Fibroblast of mammary gland (primary cell): ENCODE measurements at regions not wholly inside any gene's neighbourhood (a gene's known extent, or its start where the extent isn't known, plus 50 kb on each side); places are given as distances from the start of the nearest gene placed in this dataset.

Experiments used
- DNase-seq: peaks from one replicate; pipeline ENCODE4 v3.0.0-alpha.2; 2010; ENCODE audit warnings: low read depth
- H3K4me3 ChIP-seq: 2 replicates; pipeline ENCODE4 v1.5.1; 2011; ENCODE audit warnings: low read depth, mild to moderate bottlenecking, low read length, moderate library complexity; ENCODE audit not compliant: control insufficient read depth
- TF ChIP-seq, protein P1 (sequence below): conservative IDR thresholded peaks from 2 replicates; pipeline ENCODE4 v1.5.1; 2011; ENCODE audit warnings: low read depth, low read length, inconsistent platforms; ENCODE audit not compliant: control insufficient read depth, insufficient read depth

DNA sequence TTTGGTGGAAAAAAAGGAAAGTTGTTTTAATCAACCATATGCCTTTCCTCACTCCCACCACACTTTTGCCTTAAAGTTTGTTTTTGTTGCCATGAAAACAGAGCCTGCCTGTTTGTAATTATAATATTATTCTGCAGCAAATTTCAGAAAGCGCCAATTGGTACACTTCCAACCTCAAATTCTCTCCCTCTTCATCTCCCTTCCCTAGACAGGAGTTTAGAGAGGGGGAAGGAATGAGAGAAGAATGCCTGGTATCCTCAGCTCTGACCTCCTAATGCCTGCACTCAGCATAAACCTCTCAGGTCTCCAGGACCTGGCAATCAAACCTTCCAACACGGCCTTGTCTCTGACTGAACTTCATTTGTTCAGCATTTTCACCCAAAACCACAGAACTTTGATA is 138.4 kb upstream of the HCCS start:
- no peak for DNase-seq
- no peak overlapping the region for H3K4me3 ChIP-seq
- TF ChIP-seq, protein P1, sequence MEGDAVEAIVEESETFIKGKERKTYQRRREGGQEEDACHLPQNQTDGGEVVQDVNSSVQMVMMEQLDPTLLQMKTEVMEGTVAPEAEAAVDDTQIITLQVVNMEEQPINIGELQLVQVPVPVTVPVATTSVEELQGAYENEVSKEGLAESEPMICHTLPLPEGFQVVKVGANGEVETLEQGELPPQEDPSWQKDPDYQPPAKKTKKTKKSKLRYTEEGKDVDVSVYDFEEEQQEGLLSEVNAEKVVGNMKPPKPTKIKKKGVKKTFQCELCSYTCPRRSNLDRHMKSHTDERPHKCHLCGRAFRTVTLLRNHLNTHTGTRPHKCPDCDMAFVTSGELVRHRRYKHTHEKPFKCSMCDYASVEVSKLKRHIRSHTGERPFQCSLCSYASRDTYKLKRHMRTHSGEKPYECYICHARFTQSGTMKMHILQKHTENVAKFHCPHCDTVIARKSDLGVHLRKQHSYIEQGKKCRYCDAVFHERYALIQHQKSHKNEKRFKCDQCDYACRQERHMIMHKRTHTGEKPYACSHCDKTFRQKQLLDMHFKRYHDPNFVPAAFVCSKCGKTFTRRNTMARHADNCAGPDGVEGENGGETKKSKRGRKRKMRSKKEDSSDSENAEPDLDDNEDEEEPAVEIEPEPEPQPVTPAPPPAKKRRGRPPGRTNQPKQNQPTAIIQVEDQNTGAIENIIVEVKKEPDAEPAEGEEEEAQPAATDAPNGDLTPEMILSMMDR, result no peak

DNA sequence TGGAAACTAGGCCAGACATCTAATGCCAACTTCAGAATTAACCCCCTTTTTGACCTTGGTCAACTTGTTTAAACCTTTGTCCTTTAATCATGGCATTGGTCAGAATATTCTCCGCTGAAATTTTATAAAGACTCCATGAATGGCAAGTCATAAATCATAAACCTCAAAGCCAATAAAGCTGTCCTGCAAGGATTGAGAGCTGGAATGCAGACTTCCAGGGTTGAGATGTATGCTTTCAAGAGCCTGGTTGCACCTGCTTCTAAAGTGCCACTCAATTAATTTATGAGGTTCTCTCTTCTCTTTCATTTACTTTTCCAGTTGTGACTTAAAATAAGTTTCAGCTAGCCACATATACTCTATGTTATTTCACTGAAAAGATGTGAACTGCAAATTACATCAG is 136.2 kb upstream of the HCCS start:
- H3K4me3 ChIP-seq, result no peak overlapping the region
- TF ChIP-seq, protein P1, result no peak
- DNase-seq, result no peak

DNA sequence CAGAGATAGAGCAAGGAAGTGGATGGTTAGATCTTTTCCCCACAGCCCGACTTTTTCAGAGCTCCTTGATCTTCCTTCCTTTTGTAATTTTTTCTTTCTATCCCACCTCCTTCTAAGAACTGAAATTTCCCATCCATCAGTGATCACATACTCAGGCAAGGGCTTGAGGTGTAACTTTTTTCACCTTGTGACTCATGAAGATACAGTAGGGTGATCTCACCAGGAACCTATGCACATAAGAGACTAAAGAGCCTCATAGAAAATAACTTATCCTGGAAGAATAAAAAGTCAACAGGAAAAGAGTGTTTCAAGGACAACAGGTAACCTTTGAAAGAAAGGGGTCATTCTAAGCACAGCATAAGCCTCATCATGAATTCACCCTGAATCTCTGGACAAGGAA is 131.2 kb upstream of the HCCS start:
- TF ChIP-seq, protein P1, result no peak
- H3K4me3 ChIP-seq, result no peak overlapping the region
- DNase-seq, result no peak

DNA sequence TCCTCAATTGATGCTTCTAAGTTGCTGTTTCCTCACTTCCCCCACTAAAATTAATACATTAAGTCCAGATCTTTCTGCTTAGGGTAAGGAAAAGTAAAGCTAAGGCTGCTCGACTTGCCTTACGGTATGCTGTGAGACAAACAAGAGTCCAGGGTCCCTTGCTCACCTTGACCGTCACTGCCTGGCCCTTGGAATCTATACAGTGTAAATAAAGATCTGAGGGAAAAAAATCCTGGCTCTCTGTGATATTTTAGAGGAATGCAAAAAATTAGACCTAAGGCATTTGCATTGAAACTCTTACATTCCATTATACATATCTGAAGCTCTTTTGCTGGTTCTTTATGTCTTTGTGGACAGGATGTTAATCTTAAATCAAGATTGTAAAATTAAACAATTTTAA is 129.6 kb upstream of the HCCS start:
- TF ChIP-seq, protein P1, result no peak
- H3K4me3 ChIP-seq, result no peak overlapping the region
- no peak for DNase-seq

DNA sequence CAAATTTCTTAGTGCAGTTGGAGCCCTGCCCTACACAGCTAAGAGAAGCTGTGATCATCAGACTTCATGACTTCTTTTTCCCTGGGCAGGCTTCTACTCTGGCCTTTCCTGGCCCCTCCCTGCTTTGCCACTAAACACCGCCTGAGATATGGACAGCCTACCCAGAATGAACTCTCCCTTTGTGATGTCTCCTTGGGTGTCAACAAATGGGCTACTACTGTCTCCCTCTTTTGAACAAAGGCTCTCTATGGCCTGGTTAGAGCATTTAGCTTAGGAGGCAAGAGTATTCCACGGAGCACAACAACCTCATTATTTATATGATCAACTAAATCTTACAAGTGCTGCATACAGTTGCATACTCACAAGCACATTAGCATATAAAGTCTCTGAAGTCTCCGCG is 127.6 kb upstream of the HCCS start:
- TF ChIP-seq, protein P1, result no peak
- no peak for DNase-seq

DNA sequence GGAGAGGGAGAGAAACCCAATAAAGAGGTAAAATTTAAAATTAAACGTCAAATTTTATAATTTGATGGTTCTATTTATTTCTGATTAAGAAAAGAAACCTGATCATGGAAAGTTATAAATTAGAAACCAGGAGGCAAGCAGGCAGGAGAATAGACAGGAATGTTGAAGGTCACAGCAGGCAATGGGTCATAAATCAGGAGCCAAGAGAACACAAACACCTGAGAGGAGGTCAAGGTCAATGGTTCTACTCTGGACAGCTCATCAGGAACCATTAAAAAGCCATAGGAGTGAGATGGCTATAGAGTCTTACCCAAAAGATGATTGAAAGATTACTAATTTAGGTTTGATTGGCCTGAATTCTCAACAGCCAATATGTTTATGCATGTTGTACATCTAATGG is 126.9 kb upstream of the HCCS start:
- DNase-seq, result no peak
- TF ChIP-seq, protein P1, result no peak
- H3K4me3 ChIP-seq, result no peak overlapping the region

More for the DNA sequence above, 127.6 kb upstream of the HCCS start:
- no peak overlapping the region for H3K4me3 ChIP-seq

DNA sequence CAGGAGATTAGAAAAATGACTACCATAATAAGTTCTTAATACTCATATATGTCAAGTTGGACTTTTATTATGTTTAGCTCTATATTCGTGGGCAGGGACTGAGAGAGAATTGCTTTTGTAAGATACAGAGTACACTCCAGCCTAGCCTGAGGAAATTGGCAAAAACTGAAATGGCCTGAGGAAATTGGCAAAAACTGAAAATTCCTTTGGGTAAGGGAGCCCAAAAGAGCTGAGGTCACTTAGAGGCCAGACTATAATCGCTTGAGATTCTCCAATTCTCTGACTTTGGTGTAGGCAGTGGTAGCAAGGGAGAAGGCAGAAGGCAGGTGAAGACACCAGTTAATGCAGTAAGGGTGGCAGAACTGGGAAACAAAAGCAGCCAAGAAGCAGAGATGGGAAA is 124.5 kb upstream of the HCCS start:
- H3K4me3 ChIP-seq, result no peak overlapping the region
- TF ChIP-seq, protein P1, result no peak
- DNase-seq, result no peak
